Stimulated activated CD8-positive, alpha-beta memory T cell treated with anti-CD3 and anti-CD28 coated beads, Interleukin-15, amount 100 ng/mL, for 1 hour (primary cell): ENCODE measurements at regions not wholly inside any gene's neighbourhood (a gene's known extent, or its start where the extent isn't known, plus 50 kb on each side); places are given as distances from the start of the nearest gene placed in this dataset.
"Not testable (repeated sequence)": the region's sequence is repeated elsewhere in the genome, so short reads cannot be mapped to it uniquely, and the experiment has no call there.

Experiments used
- DNase-seq: peaks from one replicate; pipeline ENCODE4 v3.0.0-alpha.2; 2020; ENCODE audit warnings: low read depth

- DNase-seq: no peak
Observed at GRCh38 chr1:14392859-14393365, 205.6 kb upstream of the KAZN start.

DNA sequence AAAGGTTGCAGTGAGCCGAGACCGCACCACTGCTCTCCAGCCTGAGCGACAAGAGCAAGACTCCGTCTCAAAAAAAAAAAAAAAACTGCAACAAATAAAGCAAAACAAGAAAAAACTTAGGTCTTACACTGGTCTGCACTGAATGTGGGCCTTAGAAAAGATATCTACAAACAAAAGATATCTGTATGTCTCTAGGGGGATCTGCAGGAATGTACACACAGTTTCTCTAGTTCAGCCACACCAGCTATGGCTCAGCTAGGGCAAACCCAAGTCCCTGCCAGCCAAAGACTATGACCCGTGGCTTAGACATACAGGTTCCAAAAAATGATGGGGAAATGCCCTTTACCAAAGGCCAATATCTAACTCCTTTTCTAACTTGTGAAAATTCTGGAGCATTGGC, 202.4 kb upstream of the KAZN start:
- no peak for DNase-seq

DNA sequence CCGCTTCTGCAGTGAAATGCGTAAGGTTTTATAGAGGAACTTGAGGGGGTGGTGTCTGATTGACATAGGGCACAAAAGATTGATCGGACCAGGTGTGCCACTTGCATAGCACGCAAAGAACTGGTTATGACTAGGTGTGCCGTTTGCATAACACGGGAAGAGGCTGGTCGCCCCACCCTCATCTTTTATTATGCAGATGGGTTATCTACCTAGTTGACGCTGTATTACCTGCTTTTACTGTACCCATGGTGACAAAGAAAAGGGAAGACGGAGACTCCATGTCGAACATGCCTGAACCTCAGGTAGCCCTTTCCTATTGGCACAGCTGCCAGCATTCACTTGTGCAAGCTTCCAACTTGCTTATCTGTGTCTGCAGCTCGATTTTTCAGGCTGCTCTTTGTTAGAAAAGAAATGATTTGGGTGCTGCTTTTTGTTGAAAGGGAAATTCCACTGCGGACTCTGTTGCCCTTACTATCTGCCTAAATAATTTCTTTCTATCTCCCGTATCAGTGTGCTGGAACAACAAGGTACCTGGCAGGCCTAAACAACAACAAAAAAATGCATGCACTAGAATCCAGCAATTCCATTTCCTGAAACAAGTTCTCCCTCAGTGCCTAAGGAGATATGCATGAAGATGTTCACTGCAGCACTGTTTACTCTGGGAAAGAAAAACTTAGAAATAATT, 194.4 kb upstream of the KAZN start:
- no peak for DNase-seq

GRCh38 chr1:14404862-14405301, 193.6 kb upstream of the KAZN start:
- no peak for DNase-seq

DNA sequence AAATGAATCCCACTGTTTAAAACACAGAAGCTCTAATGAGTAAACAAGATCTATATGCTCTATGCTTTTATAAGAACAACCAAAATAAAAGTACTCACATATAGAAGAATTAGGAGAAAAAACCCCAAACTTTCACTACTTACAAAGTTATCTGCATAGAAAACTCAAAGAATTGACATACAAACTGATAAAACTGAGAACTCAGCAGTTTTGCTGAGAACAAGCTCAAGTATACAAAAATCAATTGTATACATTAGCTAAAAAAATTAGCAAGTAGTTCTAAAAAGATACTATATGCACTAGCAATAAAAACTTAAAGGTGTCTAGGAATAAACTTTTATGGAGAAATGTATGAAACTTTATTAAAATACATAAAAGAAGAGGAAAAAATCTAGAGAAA, 186.2 kb upstream of the KAZN start:
- no peak for DNase-seq

DNA sequence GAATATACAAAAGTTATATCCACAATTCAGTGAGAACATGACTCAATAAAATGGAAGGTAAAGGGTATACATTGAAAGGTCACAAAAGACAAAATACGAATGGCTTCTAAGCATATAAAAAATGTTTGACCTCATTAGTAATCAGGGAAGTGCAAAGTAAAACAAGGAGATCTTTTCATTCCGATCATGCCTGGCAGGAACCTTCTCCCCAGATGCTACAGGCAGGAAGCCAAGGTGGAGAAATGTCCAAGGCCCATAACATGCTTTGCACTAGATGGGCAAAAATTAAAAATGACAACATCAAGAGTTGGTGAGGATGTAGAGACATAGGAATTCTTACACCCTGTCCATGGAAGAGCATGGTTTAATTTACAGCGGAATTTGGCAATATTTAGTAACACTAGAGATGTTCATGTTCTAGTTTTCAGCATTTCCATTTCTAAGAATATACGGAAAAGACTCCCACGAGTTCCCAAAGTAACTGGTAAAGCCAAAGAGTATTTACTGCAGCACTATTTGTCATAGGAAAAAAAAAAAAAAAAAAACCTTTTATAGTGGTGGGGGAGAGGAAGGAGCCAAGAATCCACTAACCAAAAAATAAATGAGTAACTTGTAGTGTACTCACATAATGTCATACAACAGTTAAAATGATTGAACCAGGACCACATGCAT, 184.5 kb upstream of the KAZN start:
- no peak for DNase-seq

DNA sequence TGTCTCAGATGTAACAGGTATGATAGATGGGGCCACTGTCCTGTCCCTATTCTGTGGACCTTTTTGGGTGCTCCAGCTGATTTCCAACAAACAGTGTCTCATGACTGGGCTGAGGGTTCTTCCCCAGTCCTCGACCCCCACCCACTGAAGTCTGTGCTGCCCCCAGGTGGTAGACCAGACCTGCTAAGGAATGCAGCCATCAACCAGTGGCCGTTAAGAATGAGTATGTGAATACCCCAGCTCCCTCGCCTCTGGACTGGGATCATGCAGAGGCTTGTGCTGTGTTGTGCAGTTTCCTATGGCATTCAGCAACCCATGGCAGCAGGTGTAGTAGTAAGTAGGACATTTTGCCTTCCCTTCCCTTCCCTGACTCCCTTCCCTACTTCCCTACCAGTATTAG, 183.1 kb upstream of the KAZN start:
- DNase-seq: no peak

DNA sequence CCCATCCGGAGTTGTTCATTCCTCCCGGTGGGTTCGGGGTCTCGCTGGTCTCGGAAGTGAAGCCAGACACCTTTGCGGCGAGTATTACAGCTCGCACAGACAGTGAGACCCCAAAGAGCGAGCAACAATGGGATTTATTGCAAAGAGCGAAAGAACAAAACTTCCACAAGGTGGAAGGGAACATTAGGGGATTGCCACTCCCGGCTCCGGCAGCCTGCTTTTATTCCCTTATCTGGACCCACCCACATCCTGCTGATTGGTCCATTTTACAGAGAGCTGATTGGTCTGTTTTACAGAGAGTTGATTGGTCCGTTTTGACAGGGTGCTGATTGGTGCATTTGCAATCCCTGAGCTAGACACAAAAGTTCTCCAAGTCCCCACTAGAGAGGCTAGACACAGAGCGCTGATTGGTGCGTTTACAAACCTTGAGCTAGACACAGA, 178.7 kb upstream of the KAZN start:
- DNase-seq: not testable (repeated sequence)

DNA sequence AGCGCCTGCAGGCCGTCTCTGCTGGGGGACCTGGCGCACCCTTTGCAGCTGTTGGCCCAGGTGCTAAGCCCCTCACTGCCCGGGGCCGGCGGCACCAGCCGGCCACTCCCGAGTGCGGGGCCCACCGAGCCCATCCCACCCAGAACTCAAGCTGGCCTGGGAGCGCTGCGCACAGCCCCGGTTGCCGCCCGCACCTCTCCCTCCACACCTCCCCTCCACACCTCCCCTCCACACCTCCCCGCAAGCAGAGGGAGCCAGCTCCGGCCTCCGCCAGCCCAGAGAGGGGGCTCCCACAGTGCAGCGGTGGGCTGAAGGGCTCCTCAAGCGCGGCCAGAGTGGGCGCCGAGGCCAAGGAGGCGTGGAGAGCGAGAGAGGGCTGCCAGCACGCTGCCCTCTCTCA, 177.8 kb upstream of the KAZN start:
- no peak for DNase-seq

GRCh38 chr1:14421295-14421976, 177.0 kb upstream of the KAZN start:
- DNase-seq: no peak

DNA sequence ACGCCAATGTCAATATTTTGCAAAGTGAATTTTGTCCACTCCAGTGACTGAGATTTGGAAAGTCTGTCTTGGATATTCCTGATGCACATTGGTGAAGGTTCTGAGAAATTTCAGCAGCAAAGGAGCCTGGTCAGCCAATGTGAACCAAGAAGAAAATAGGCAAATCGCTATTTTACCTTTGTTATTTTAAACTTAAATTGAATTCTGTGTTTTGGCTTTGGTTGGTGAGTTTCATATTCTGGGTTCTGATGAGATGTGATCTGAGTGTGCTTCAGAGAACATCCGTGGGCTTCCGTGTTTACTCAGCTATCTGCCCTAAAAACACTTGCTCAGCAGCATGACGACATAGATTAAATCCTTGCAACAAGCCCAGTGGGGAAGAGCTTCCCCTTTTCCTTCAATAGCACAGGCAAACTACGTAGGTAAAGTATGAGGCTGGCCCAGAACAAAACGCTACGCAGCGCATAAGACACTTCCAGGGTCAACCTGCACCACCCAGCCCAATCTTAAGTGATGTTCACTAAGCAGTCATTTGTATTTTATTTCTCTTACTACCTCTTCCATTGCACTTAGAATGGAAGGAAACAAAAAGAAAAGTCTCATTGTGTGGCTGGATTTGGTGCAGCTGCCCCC, 176.4 kb upstream of the KAZN start:
- DNase-seq: no peak

DNA sequence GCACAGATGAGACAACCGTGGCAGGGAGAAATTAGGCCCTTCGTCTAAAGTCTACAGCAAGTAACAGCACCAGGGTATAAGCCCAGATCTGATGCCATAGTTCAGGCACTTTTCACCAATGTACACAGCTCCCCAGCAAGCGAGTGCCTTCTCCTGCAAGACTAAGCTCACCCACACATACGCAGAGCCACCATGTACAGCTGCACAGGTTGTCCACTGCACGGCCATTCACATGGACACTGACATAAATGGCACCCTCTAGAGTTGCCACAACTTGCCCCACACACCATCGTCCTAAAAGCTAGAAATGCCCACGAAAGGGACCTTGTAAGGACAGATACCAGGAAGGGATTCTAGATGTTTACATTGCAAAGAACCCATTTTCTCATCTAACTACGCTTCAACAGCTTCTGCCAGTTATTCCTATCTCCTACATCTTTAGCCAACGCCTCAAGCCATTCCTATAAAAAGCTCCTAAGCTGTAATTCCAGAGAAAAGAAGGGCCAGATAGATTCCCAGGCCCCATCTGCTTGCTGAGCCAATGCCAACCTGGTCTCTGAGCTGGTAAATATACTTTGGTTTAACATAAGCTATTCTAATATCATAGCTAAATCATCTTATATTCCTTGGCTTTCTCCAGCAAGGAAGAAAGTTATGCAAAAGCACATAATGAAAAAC, 174.0 kb upstream of the KAZN start:
- DNase-seq: no peak

- DNase-seq: no peak
Observed at GRCh38 chr1:14426854-14427253, 171.6 kb upstream of the KAZN start.

- no peak for DNase-seq
Observed at GRCh38 chr1:14429577-14429976, 168.9 kb upstream of the KAZN start.

DNA sequence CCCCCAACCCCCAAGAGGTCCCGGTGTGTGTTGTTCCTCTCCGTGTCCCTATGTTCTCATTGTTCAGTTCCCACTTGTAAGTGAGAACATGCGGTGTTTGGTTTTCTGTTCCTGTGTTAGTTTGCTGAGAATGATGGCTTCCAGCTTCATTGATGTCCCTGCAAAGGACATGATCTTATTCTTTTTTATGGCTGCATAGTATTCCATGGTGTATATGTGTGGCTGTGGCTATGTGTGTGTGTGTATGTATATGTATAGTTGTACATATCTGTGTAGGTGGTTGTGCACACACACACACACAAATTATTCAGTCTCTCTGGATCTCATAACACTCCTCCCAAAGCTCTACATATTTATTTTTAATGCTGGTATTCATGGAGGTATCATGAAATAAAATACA, 165.8 kb upstream of the KAZN start:
- not testable (repeated sequence) for DNase-seq

DNA sequence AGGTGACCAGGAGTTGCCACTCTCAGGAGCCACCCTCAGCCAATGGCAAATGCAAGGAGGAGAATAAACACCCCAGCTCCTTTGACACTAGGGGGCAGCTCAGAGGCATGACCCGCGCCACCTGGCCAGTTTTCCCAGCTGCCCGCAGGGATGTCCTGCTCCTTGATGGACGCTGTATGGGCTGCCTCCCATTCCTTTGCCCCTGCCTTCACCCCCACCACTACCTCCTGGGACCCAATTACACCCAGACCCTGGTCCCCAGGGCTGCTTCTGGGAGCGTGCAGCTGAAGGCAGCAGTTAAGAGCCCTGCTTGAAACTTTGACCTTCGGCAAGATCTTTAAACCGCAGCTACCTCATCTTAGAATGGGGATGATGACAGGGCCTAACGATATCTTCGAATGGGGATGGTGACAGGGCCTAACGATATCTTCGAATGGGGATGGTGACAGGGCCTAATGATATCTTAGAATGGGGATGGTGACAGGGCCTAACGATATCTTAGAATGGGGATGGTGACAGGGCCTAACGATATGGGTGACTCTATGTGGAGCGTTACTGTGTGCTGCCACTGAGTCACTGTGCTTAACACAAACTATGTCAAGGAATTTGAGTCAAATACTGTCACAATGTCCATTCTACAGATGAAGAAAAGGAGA, 163.0 kb upstream of the KAZN start:
- no peak for DNase-seq

DNA sequence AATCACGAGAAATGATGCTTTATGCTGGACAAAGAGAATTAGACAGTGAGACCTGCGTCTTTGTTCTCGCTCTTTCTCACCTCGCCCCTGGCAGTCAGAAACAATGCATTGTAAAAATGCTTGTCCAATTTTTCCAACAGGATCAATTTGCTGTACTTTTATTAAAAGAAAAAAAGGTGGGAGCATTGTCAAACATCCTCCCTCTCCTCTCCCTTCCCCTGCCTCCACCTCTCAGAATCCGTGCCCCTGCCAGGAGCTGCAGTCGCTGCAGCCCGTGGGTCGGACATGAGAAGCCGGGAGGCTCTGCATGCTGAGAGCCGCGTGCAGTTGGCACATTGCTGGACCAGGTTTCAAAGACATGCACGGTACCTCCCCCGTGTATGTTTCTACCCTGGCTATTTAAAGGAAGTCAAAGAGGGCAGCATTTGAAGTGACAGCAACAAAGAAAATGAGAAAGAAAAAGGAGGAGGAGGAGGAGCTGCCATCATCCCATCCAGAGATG, 161.0 kb upstream of the KAZN start:
- DNase-seq: no peak

DNA sequence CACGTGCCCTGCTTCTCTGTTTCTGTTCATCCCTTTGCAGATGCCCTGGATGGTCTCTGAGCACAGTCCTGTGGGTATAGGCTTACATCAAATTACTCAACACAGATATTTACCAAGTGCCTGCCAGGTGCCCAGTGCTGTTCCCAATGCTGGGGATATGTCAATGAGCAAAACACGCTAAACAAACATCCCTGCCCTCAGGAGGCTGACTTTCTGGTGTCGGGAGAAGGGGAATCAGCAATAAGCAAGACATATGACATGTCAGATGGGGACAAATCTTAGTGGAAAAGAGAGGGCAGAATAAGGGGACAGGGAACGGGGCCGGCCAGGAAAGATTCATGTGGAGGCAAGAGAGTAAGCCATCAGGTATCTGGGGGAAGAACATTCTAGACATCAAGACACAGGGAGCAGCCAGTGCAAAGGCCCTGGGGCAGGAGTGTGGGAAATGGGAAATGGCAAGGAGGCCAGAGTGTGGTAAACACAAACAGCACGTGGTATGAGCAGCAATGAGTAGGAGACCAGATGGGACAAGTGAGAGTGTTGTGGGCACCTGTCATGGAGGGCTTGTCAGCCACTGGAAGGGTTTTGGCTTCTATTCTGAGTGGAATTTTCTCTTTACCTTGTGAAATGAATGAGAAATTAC, 160.2 kb upstream of the KAZN start:
- no peak for DNase-seq

DNA sequence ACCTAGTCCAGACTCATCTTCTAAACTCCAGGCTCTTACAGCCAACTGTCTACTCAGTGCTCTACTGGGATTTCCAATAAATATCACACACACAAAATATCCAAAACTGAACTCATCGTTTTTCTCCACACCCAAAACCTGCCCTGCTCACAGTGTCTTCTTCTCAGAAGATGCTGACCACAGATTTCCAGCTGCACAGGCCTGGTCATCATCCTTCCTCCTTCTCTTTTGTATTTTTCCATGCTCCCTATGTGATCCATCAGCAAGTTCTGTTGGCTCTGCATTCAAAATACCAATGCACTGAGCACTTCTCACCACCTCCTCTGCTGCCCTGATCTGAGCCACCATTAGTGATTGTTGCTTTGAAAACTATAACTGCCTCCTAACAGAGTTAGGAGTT, 159.5 kb upstream of the KAZN start:
- DNase-seq: no peak

DNA sequence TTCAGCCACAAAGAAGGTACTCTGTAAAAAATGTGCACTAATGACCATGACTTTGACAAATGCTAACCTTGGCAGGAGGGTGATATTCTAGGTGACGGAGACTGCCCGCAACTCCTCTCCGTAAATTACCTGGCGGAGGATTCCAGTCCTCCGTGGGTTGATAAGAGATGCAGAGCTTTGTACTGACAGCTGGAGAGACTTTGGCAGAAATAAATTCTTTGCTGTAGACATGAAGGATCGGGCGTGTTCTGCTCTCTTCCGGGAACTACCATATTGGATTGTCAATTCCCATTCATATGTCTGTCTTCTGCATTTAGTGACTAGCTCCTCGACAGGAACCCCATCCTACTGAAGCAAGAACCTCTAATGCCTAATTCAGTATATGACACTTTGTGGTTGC, 158.3 kb upstream of the KAZN start:
- no peak for DNase-seq

GRCh38 chr1:14440731-14441130, 157.8 kb upstream of the KAZN start:
- no peak for DNase-seq
